GM12872 (cell line): ENCODE measurements at regions not wholly inside any gene's neighbourhood (a gene's known extent, or its start where the extent isn't known, plus 50 kb on each side); places are given as distances from the start of the nearest gene placed in this dataset.

Source experiments
- CTCF ChIP-seq: IDR thresholded peaks from 3 replicates; pipeline ENCODE4 v1.5.1; 2011; ENCODE audit warnings: low read depth, mild to moderate bottlenecking, low read length, moderate library complexity; ENCODE audit not compliant: insufficient read depth

- TF ChIP-seq CTCF: no peak
Measured at GRCh38 chr14:55912344-55912743, 205.9 kb upstream of the PELI2 start.

- TF ChIP-seq CTCF: no peak
Measured at GRCh38 chr14:55913324-55914025, 204.7 kb upstream of the PELI2 start.

GRCh38 chr14:55914771-55915170 is 203.4 kb upstream of the PELI2 start:
- TF ChIP-seq CTCF: no peak

- TF ChIP-seq CTCF: no peak
Measured at GRCh38 chr14:55915456-55915855, 202.8 kb upstream of the PELI2 start.

- TF ChIP-seq CTCF: no peak
Measured at GRCh38 chr14:55921511-55921910, 196.7 kb upstream of the PELI2 start.

- TF ChIP-seq CTCF: no peak
Measured at GRCh38 chr14:55926007-55926406, 192.2 kb upstream of the PELI2 start.

GRCh38 chr14:55927028-55927427 is 191.2 kb upstream of the PELI2 start:
- no peak for TF ChIP-seq CTCF
